SK-N-SH treated with all-trans-retinoic acid at 6 μM for 48 hours (cell line): ENCODE measurements at regions not wholly inside any gene's neighbourhood (a gene's known extent, or its start where the extent isn't known, plus 50 kb on each side); places are given as distances from the start of the nearest gene placed in this dataset.
"Not testable (repeated sequence)": the region's sequence is repeated elsewhere in the genome, so short reads cannot be mapped to it uniquely, and the experiment has no call there.

Source experiments
- ATAC-seq: fragments of 200-7000 bp; cut with Tn5 transposase; 3 replicates; pipeline ENCODE4 v1.9.1; 2020; ENCODE audit warnings: mild to moderate bottlenecking, moderate library complexity
- ARNTL ChIP-seq: fragments of 450-650 bp; formaldehyde crosslinking; IDR thresholded peaks from 2 replicates; pipeline ENCODE4 v1.5.0; 2020; ENCODE audit warnings: low read depth, mild to moderate bottlenecking, moderate library complexity, borderline replicate concordance
- BACH2 ChIP-seq: fragments of 250-450 bp; sonication (Bioruptor Pico); IDR thresholded peaks from 2 replicates; pipeline ENCODE4 v1.9.0; 2021; ENCODE audit warnings: mild to moderate bottlenecking, borderline replicate concordance
- CSRNP3 ChIP-seq: fragments of 250-450 bp; sonication (Bioruptor Pico); IDR thresholded peaks from 2 replicates; pipeline ENCODE4 v1.5.1; 2021; ENCODE audit warnings: mild to moderate bottlenecking, moderate library complexity
- ESRRG ChIP-seq: fragments of 250-450 bp; sonication (Bioruptor Pico); IDR thresholded peaks from 2 replicates; pipeline ENCODE4 v1.6.1; 2021; ENCODE audit warnings: mild to moderate bottlenecking
- GLIS3 ChIP-seq: fragments of 250-450 bp; sonication (Bioruptor Pico); IDR thresholded peaks from 2 replicates; pipeline ENCODE4 v1.5.0; 2020; ENCODE audit warnings: mild to moderate bottlenecking, moderate library complexity
- ISL1 ChIP-seq: fragments of 250-450 bp; sonication (Bioruptor Pico); IDR thresholded peaks from 2 replicates; pipeline ENCODE4 v2.1.2; 2022; ENCODE audit warnings: mild to moderate bottlenecking, moderate library complexity
- OSR1 ChIP-seq: fragments of 250-450 bp; sonication (Bioruptor Pico); IDR thresholded peaks from 2 replicates; pipeline ENCODE4 v1.8.0; 2022; ENCODE audit warnings: moderate library complexity, mild to moderate bottlenecking, inconsistent platforms
- PPARA ChIP-seq: fragments of 250-450 bp; sonication (Bioruptor Pico); IDR thresholded peaks from 2 replicates; pipeline ENCODE4 v1.5.0; 2020; ENCODE audit warnings: mild to moderate bottlenecking, borderline replicate concordance
- RARB ChIP-seq: fragments of 250-450 bp; sonication (Bioruptor Pico); IDR thresholded peaks from 2 replicates; pipeline ENCODE4 v1.8.0; 2021; ENCODE audit warnings: mild to moderate bottlenecking, moderate library complexity
- SNAI2 ChIP-seq: fragments of 250-450 bp; sonication (Bioruptor Pico); IDR thresholded peaks from 2 replicates; pipeline ENCODE4 v1.5.0; 2020; ENCODE audit warnings: mild to moderate bottlenecking, moderate library complexity
- TCF4 ChIP-seq: fragments of 250-450 bp; sonication (Bioruptor Pico); IDR thresholded peaks from 2 replicates; pipeline ENCODE4 v1.8.0; 2021; ENCODE audit warnings: mild to moderate bottlenecking, moderate library complexity, borderline replicate concordance
- TOX ChIP-seq: fragments of 250-450 bp; sonication (Bioruptor Pico); IDR thresholded peaks from 2 replicates; pipeline ENCODE4 v1.8.0; 2021; ENCODE audit warnings: mild to moderate bottlenecking, moderate library complexity, borderline replicate concordance
- ZC3H10 ChIP-seq: fragments of 250-450 bp; sonication (Bioruptor Pico); IDR thresholded peaks from 2 replicates; pipeline ENCODE4 v1.5.1; 2021; ENCODE audit warnings: mild to moderate bottlenecking, moderate library complexity
- ZFP3 ChIP-seq: fragments of 250-450 bp; sonication (Bioruptor Pico); IDR thresholded peaks from 2 replicates; pipeline ENCODE4 v1.5.0; 2020; ENCODE audit warnings: mild to moderate bottlenecking, moderate library complexity
- ZFP30 ChIP-seq: fragments of 450-650 bp; formaldehyde crosslinking; IDR thresholded peaks from 2 replicates; pipeline ENCODE4 v1.5.0; 2022; ENCODE audit warnings: mild to moderate bottlenecking, moderate library complexity
- ZNF565 ChIP-seq: fragments of 450-650 bp; formaldehyde crosslinking; conservative IDR thresholded peaks from 2 replicates; pipeline ENCODE4 v1.5.0; 2020; ENCODE audit warnings: low read depth, mild to moderate bottlenecking, moderate library complexity
- ZNF70 ChIP-seq: fragments of 450-650 bp; formaldehyde crosslinking; IDR thresholded peaks from 2 replicates; pipeline ENCODE4 v1.5.0; 2020; ENCODE audit warnings: mild to moderate bottlenecking, moderate library complexity
- ZNF8 ChIP-seq: fragments of 450-650 bp; formaldehyde crosslinking; IDR thresholded peaks from 2 replicates; pipeline ENCODE4 v1.5.0; 2020; ENCODE audit warnings: mild to moderate bottlenecking, moderate library complexity
- TF ChIP-seq, protein P1 (sequence below): fragments of 250-450 bp; sonication (Bioruptor Pico); IDR thresholded peaks from 2 replicates; pipeline ENCODE4 v1.5.0; 2020; ENCODE audit warnings: mild to moderate bottlenecking, moderate library complexity
- TF ChIP-seq, protein P2 (sequence below): fragments of 250-450 bp; sonication (Bioruptor Pico); IDR thresholded peaks from 2 replicates; pipeline ENCODE4 v1.5.1; 2020; ENCODE audit warnings: low read depth, mild to moderate bottlenecking, moderate library complexity
- TF ChIP-seq, protein P3 (sequence below): fragments of 250-450 bp; sonication (Bioruptor Pico); IDR thresholded peaks from 2 replicates; pipeline ENCODE4 v1.8.0; 2020; ENCODE audit warnings: mild to moderate bottlenecking, moderate library complexity, borderline replicate concordance

DNA sequence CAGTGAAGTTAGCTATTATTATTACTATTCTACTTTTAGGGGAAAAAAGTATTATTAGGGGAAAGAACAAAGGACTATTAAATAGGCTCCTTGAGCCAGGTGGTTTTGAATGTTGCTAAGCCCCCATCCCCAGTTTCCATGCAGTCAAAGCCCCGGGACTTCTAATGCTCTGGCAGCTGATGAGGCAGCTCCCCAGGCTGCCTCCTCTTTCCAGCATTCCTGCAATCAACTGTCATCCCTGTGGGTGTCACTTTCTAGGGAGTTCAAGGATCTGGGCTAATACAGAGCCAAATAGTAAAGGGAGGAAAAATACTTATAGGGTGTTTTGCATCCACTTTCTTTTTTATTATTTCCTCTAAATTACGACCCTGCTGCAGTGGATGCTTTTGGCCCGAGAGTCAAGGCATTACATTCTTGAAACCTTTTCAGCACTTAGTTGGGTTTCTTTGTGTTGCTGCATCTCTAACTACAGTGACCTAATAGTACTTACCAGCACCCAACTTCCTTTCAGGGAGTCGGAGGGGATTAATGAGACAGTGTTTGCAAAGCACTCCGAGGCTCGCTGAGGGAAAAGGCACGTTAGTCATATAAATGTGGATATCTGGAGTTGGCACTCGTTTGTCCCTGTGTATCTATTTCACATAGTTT, 303.9 kb upstream of the MAP3K7 start:
- no peak for ATAC-seq
- no peak for TF ChIP-seq PPARA (CRISPR knock-in tag)
- TF ChIP-seq TOX (CRISPR knock-in tag), result no peak
- TF ChIP-seq ZNF565 (CRISPR knock-in tag), result no peak
- TF ChIP-seq, protein P1, sequence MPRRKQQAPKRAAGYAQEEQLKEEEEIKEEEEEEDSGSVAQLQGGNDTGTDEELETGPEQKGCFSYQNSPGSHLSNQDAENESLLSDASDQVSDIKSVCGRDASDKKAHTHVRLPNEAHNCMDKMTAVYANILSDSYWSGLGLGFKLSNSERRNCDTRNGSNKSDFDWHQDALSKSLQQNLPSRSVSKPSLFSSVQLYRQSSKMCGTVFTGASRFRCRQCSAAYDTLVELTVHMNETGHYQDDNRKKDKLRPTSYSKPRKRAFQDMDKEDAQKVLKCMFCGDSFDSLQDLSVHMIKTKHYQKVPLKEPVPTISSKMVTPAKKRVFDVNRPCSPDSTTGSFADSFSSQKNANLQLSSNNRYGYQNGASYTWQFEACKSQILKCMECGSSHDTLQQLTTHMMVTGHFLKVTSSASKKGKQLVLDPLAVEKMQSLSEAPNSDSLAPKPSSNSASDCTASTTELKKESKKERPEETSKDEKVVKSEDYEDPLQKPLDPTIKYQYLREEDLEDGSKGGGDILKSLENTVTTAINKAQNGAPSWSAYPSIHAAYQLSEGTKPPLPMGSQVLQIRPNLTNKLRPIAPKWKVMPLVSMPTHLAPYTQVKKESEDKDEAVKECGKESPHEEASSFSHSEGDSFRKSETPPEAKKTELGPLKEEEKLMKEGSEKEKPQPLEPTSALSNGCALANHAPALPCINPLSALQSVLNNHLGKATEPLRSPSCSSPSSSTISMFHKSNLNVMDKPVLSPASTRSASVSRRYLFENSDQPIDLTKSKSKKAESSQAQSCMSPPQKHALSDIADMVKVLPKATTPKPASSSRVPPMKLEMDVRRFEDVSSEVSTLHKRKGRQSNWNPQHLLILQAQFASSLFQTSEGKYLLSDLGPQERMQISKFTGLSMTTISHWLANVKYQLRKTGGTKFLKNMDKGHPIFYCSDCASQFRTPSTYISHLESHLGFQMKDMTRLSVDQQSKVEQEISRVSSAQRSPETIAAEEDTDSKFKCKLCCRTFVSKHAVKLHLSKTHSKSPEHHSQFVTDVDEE (CRISPR knock-in tag), result no peak
- TF ChIP-seq OSR1, result no peak
- TF ChIP-seq ISL1, result no peak
- TF ChIP-seq, protein P2, sequence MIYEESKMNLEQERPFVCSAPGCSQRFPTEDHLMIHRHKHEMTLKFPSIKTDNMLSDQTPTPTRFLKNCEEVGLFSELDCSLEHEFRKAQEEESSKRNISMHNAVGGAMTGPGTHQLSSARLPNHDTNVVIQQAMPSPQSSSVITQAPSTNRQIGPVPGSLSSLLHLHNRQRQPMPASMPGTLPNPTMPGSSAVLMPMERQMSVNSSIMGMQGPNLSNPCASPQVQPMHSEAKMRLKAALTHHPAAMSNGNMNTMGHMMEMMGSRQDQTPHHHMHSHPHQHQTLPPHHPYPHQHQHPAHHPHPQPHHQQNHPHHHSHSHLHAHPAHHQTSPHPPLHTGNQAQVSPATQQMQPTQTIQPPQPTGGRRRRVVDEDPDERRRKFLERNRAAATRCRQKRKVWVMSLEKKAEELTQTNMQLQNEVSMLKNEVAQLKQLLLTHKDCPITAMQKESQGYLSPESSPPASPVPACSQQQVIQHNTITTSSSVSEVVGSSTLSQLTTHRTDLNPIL, result no peak
- TF ChIP-seq SNAI2 (CRISPR knock-in tag), result no peak
- TF ChIP-seq ZC3H10, result no peak
- TF ChIP-seq ZNF8, result no peak
- TF ChIP-seq, protein P3, sequence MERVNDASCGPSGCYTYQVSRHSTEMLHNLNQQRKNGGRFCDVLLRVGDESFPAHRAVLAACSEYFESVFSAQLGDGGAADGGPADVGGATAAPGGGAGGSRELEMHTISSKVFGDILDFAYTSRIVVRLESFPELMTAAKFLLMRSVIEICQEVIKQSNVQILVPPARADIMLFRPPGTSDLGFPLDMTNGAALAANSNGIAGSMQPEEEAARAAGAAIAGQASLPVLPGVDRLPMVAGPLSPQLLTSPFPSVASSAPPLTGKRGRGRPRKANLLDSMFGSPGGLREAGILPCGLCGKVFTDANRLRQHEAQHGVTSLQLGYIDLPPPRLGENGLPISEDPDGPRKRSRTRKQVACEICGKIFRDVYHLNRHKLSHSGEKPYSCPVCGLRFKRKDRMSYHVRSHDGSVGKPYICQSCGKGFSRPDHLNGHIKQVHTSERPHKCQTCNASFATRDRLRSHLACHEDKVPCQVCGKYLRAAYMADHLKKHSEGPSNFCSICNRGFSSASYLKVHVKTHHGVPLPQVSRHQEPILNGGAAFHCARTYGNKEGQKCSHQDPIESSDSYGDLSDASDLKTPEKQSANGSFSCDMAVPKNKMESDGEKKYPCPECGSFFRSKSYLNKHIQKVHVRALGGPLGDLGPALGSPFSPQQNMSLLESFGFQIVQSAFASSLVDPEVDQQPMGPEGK (CRISPR knock-in tag), result no peak
- TF ChIP-seq ESRRG (CRISPR knock-in tag), result no peak
- no peak for TF ChIP-seq ZFP30 (CRISPR knock-in tag)
- TF ChIP-seq TCF4 (CRISPR knock-in tag), result no peak
- no peak for TF ChIP-seq ZFP3
- TF ChIP-seq GLIS3 (CRISPR knock-in tag), result no peak
- no peak for TF ChIP-seq BACH2
- TF ChIP-seq CSRNP3, result no peak
- no peak for TF ChIP-seq RARB

DNA sequence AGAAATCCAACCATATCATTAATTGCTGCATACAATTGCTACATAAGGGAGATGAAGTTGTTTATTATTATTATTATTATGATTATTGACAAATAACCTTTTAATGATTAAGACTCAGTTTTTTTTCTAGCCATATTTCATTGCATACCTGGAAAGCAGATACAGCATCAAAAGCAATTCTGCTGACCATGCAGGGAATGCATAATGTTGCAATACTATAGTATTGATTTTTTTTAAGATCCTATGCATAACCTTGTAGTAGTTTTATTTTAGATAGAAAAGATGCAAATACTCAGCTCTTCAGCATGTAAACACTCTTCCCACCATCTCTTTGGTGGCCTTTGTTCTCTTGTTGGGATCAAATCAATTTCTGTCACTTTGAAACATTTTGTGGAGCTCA, 300.9 kb upstream of the MAP3K7 start:
- no peak for TF ChIP-seq ARNTL

GRCh38 chr6:90885611-90886056, 298.8 kb upstream of the MAP3K7 start:
- no peak for TF ChIP-seq ARNTL
- no peak for TF ChIP-seq SNAI2 (CRISPR knock-in tag)
- no peak for TF ChIP-seq ZNF565 (CRISPR knock-in tag)
- no peak for TF ChIP-seq ZNF70
- no peak for TF ChIP-seq ZFP30 (CRISPR knock-in tag)
- TF ChIP-seq, protein P2, result no peak
- TF ChIP-seq CSRNP3, result no peak
- no peak for TF ChIP-seq ISL1
- TF ChIP-seq BACH2, result no peak
- TF ChIP-seq TCF4 (CRISPR knock-in tag), result no peak
- no peak for TF ChIP-seq ESRRG (CRISPR knock-in tag)
- TF ChIP-seq TOX (CRISPR knock-in tag), result no peak
- TF ChIP-seq OSR1, result no peak
- TF ChIP-seq, all 23 proteins: peak for 0
- ATAC-seq, result no peak

More for the DNA sequence above, 300.9 kb upstream of the MAP3K7 start:
- no peak for ATAC-seq

GRCh38 chr6:90885137-90885536, 298.3 kb upstream of the MAP3K7 start:
- not testable (repeated sequence) for ATAC-seq
